HTR-8/SVneo (cell line): ENCODE measurements at regions not wholly inside any gene's neighbourhood (a gene's known extent, or its start where the extent isn't known, plus 50 kb on each side); places are given as distances from the start of the nearest gene placed in this dataset.
"Not testable (repeated sequence)": the region's sequence is repeated elsewhere in the genome, so short reads cannot be mapped to it uniquely, and the experiment has no call there.

Source experiments
- DNase-seq: peaks from one replicate; pipeline ENCODE4 v3.0.0; 2011; ENCODE audit warnings: low spot score, mixed read lengths; ENCODE audit not compliant: insufficient read length
- FAIRE-seq: peaks from 2 replicates; lab custom pipeline; 2011; peaks lifted over from hg19 to GRCh38; lab: Jason Lieb, UNC

DNA sequence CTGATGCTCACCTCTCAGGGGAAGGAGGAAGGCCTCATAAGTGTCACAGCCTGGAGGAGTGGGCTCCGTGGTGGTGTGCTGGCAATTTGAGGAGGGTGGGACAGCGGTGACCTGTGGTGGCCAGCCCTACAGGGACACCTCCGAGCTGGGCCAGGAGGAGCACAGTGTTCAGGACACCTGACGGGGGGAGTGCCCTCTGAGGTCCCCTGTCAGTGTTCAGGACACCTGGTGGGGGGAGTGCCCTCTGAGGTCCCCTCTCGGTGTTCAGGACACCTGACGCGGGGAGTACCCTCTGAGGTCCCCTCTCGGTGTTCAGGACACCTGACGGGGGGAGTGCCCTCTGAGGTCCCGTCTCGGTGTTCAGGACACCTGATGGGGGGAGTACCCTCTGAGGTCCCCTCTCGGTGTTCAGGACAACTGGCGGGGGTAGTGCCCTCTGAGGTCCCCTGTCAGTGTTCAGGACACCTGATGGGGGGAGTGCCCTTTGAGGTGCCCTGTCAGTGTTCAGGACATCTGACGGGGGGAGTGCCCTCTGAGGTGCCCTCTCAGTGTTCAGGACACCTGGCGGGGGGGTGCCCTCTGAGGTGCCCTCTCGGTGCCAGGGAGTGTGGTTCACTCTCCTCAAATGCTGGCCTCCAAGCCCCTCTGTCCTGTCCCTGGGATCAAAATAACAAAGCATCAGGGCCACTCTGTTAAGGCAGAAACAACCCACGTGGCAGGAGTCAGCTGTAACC, 73.4 kb upstream of the ZNF469 start:
- no peak for FAIRE-seq
- no peak for DNase-seq

DNA sequence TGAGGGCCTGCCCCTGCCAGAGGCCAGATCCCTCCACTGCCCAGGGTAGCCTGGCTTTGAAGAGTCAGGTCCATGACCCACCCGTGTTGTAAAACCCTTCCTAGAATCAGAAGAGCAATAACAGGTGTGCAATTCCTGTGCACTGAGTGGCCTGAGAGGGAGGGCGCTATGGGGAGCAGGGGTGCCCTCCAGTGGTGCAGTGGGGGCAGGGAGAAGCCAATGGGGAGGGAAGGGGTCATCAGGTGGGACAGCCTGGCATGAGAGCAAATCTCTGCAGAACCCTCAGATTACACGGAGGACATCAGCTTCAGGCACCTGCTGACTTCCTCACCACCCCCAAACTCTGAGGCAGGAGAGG, 72.9 kb upstream of the ZNF469 start:
- FAIRE-seq (peak; percentile 36), DNase-seq (peak; percentile 42)

DNA sequence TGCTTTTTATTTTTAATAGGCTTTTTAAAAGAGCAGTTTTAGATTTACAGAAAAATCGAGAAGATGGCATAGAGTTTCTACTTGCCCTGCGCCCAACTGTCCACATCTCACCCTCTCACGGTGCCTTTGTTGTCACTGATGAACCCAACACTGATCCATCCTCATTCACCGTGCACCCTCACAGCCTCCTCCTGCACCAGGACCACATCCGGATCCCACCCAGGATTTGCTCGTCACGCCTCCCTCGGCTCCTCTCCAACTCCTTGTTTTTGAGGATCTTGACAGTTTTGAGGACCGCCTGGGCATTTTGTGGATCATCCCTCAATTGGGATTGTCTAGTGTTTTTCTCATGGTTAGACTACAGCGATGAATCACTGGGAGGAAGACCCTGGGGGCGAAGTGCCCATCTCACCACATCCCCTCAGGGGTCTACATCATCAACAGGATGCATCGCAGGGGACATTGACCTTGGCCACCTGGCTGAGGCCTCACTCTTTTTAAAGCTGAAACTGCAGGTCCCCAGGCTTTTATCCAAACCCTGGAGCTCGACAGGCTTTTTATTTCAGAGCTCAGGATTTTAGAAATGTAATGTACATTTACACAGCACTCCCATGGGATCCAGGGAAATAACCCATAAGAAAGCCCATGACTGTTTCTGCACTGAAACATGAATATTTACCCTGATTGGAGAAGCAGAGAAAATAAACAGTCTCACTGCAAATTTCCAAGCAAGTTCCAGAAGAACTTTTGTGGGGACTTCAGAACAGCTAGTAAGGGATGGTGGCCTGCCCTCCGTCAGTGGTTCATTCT, 71.8 kb upstream of the ZNF469 start:
- no peak for DNase-seq
- no peak for FAIRE-seq

DNA sequence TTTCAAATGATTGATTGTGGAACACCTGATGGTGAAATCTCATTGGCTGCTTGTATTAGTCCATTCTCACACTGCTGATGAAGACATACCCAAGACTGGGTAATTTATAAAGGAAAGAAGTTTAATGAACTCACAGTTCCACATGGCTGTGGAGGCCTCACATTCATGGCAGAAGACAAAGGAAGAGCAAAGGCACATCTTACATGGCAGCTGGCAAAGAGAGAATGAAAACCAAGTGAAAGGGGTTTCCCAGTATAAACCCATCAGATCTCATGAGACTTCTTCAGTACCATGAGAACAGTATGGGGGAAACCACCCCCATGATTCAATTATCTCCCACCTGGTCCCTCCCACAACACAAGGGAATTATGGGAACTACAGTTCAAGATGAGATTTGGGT, 70.9 kb upstream of the ZNF469 start:
- DNase-seq, FAIRE-seq: not testable (repeated sequence)

DNA sequence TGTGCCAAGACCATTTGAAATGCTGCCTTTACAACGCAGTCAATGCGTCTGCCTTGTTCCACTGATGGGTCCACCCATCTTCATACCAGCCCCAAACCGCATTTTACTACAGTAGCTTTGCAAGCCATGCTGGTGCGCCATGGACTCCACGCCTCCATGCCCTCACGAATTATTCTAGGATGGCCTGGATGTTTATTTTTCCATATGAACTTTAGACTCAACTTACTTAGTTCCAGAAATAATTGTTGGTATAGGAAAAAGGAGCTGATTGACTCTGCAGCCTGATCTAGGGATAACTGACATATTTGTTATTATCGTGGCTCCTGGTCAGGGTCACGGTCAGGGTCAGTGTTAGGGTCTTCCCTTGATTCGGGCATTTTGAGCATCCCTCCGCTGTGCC, 70.0 kb upstream of the ZNF469 start:
- DNase-seq = no peak
- no peak for FAIRE-seq

DNA sequence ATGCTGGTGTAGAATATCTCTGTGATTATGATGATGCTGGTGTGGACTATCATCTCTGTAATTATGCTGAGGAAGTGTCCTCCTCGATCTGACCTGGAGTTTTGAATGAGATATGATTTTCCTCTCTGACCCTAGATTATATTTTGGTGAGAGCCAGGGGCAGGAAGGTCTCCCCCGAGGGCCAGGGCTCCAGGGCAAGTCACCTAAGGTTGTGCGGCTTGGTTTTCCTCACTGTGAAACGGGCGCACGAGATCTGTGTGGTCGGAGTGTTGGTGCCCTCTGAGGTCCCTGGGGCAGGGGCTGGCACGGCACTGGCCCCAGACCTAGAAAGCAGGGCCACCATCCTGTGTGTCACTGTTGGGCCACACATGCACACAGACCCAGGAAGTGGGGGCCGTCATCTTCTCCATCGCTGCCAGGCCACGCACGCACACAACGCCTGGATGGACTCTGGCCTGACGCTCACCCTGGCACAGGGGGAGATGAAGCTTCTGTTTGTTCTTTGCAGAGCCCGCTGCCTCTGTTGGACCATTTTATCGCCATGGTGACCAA, 67.7 kb upstream of the ZNF469 start:
- no peak for DNase-seq
- no peak for FAIRE-seq

DNA sequence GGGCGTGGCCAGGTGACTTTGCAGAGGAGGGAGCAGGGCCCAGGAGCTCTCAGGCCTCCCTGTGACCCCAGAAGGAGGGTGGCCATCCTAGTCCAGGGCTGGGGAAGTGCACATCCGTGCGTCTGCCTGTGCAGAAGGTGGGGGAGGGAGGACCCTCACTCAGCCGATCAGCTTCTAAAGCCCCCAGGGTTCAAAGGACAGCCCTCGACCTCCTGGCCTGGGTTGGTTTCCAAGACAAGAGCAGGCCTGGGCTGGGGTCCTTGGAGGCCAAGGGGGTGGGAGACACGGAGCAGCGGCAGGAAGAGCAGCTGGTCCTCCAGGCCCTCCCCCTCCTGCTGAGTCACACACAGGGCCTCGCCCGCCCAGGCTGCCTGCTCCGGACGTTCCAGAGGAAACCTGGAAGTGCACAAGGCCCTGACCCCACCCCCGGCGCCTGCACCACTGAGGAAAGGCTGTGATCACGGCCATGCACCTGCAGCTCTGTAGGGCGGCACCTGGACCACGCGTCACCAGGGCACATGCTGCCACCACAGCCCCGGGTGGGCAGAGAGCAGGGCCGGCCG, 67.1 kb upstream of the ZNF469 start:
- FAIRE-seq (peak; percentile 93), DNase-seq (peak; percentile 87)

DNA sequence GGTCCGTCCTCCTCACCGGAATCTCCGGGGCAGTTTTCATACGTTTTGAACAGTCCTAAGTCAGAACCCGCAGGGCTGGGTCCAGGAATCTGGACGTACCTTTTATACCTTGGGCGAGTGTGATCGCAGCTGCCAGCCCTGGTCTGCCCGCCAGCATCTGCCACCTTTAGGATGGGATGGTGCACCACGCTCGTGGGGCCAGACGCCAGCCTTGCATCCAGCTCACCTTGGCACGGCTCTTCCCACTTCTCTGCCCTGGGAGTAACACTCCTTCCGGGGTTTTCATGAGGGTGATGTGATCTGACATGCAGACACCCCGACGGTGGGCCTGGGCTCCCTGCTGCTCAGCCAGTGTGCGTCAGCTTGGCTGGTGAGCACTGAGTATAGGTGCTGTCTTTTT, 66.6 kb upstream of the ZNF469 start:
- no peak for FAIRE-seq
- DNase-seq = no peak

DNA sequence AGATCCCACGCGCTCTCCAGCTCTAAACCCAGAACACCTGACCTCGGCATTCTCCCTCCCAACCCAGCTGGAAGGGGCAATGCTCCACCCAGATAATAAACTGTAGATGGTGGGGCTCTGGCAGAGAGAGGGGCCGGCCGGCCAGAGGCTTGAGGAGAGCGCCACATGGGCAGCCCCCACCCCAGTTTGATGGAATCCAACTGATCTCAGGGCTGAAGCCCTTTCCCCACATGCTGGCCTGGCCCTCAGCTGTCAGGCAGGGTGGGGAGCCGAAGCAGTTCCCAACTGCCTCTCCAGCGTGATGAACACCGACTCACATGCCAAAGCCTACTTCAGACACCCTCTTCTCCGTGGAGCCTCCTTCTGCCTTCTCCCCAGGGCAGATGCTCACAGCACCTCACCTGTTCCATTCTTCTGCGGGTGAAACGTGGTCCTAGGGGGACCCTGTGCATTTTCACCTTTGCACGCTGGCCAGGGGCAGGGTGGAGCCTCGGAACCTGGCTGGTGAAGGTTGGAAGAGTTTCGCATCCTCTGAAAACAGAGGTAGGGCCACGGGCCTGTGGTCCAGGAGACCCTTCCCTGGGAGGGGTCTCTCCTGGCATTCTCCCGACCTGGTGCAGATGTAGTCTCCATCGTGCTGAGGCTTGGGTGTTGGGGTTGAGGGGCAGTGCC, 65.7 kb upstream of the ZNF469 start:
- FAIRE-seq = no peak
- no peak for DNase-seq

DNA sequence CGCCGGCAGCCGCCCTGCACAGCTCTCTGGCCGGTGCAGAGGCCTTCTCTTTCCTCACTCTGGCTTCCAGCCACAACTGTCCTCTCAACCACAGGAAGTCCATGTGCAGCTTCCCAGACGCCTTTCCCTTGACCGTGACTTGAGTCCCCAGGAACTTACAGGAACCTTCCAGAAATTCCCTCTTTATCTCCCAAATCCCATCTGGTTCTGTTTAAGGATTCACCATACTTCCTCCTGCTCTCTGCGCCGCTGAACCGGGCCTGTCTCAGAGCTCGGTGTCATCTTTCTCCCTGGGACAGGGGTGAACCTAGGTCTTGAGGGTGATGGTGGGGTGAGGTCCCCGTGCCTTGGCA, 65.2 kb upstream of the ZNF469 start:
- FAIRE-seq = no peak
- DNase-seq = no peak

DNA sequence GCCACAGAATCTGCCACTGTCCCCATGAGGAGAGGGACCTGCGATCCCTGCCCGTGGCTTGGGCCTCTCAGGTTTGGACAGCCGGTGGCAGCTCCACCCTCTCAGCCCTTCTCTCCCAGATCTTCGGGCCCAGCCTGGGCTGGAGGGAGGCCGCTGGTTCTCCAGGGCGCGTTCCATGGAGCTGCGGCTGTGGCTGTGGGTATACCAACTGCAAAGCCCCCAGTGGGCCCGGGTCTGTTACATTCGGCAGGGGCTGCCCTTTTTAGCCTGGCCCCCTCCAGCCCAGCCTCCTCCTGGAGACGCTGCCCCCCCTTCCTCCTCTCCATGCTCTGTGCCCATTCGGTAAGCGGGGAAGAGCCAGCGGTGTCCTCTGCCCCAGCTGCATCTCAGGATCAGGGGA, 64.7 kb upstream of the ZNF469 start:
- FAIRE-seq = no peak
- no peak for DNase-seq

DNA sequence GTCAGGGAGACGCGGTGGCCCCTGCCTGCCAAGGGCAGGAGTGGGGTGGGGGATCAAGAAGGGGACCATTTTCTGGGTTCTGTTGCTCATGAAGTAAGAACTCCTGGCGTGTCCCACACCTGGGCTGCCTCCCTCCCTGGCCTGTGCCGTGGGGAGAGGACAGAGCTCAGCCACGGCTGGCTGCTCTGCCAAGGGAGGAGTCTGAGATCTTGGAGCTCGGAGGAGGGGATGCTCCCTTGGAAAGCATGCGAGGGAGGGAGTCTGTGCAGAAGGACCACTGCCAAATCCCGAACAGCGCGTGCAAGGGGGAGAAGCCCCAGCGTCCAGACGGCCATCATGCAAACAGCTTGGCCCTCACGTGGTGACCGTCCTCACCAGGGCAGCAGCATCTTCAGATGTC, 64.2 kb upstream of the ZNF469 start:
- DNase-seq (no peak), FAIRE-seq (no peak)

DNA sequence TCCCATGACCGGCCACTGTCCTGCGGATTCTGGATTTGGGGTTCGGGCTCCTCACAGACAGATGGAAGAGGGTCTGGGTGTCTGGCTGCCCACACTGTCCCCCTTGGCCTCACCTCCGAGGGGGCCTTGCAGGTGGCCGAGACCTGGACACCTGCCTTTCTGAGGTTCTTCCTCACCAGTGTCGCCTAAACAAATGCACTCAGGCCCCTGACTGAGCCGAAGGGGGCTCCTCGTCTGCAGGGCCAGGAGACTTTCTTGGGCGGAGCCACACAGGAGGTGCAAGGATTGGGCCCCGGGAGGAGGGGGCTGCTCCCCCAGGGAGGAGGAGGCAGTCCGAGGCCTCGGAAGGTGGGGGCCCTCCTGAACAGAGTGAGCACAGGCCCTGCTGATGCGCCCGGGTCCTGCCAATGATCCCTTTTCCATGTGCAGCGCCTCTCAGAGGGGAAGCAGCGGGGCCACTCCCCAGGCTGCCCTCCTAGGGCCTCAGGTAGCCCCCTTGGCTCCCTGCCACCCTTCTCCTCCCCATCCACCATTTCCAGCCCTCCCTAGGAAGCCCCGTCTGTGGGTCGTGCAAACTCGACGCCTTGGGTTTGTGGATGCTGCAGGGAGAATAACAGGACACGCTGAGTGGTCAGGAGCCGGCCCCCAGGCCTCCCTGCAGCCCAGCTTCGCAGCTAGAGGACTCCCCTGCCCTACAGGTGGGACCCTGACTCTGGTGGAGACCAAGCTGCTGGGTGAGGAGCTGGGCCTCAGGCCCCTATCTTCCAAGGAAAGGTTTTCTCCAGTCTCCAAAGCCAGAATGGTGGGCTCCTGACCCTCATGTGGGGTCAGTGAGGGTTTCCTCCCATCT, 63.4 kb upstream of the ZNF469 start:
- DNase-seq (no peak), FAIRE-seq (no peak)

DNA sequence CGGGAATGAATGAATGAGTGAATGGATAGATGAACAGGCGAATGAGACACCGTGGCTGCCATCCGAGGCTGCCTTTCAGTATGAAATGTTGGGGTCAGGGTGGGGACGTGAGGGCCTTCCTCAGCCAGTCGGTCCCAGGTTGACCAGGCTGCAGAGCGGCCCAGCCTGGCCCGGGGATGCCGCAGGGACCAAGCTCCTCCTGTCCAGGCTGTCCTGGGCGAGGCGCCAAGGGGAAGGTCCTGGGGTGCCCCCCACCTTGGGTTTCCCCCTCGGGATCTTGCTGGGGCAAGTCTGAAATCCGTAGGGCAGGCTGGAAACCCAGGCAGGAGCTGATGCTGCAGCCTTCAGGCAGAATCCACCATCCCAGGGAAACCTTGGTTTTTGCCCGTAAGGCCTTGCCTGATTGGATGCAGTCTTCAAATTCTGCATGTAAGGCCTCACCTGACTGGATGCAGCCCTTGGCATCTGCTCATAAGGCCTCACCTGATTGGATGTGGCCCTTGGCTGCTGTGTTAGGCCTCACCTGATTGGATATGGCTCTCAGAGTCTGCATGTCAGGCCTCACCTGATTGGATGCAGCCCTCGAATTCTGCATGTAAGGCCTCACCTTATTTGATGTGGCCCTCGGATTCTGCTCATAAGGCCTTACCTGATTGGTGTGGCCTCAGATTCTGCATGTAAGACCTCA, 61.7 kb upstream of the ZNF469 start:
- DNase-seq = no peak
- FAIRE-seq = no peak

DNA sequence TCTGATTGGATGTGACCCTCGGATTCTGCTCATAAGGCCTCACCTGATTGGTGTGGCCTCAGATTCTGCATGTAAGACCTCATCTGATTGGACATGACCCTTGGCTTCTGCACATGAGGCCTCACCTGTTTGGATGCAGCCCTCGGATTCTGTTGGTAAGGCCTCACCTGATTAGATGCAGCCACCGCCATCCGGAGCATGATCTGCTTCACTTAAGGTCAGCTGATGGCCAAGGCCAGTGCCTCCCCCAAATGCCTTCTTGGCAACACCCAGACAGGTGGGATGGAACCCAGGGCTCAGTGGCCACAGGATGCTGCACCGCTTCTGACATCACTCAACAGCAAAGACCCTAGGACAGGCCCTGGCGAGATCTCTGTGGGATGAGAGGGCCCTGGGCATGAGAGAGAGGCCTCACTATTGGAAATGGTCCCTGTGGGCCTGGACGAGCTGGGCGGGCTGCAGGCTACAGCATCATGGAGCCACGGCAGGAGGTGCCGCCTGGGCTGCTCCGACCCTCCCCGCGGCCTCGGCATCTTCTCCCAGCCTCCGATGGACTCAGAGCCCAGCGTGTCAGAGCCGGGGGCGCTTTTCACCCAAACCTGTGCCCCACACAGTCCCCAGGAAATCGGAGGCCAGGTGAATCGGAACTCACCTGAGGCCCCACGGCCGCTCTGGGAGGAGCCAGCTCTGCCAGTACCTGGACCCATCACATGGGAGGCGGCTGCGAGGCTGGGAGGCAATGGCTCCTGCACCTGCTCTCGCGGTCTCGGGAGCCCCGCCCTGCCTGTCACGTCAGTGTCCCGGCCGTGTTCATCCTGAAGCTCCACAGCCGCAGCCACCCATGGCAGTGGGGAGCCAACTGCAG, 60.9 kb upstream of the ZNF469 start:
- no peak for DNase-seq
- no peak for FAIRE-seq

DNA sequence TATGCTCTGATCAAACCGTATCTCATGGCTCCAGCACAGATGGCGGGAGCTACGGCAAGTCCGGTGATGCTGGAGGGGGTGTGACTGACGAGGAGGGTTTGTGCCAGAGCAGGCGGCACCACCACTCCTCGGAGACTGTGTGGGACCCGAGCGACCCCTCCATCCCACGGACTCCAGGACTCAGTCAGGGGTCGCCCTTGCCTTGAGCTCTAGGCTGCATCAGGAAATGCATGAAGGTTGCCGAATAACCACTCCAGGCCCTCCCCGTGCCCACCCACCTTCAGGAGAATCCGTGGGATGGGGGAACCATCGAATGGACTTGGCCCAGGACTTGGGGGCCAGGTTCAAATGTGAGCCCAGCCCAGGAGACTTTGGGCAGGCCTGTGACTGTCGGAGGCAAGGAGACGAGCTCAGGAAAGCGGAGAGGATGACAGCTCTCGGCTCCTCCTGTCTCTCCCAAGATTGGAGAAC, 60.2 kb upstream of the ZNF469 start:
- FAIRE-seq (no peak), DNase-seq (no peak)

DNA sequence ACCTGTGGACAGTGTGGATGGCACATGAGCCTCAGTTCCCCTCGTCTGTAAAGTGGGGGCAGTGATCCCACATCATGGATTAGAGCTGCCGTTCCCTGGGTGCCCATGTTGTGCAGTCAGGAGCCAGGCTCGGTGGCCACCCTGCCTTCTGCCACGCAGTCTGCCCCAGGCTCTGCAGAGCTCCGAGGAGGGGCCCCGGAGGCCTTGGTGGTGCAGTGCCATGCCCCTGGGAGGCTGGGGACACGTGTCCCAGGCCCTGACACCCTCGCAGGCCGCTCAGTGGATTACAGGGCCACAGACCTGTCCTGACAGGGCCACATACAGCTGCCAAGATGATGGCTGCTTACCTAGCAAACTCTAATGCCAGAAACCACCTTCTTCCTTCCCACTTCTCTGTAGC, 59.7 kb upstream of the ZNF469 start:
- no peak for FAIRE-seq
- no peak for DNase-seq
